GM19238 (cell line): ENCODE measurements at regions not wholly inside any gene's neighbourhood (a gene's known extent, or its start where the extent isn't known, plus 50 kb on each side); places are given as distances from the start of the nearest gene placed in this dataset.
"Not testable (repeated sequence)": the region's sequence is repeated elsewhere in the genome, so short reads cannot be mapped to it uniquely, and the experiment has no call there.

Experiments used
- DNase-seq: peaks from one replicate; pipeline ENCODE4 v3.0.0; 2011; ENCODE audit warnings: low spot score; ENCODE audit not compliant: insufficient read length

DNA sequence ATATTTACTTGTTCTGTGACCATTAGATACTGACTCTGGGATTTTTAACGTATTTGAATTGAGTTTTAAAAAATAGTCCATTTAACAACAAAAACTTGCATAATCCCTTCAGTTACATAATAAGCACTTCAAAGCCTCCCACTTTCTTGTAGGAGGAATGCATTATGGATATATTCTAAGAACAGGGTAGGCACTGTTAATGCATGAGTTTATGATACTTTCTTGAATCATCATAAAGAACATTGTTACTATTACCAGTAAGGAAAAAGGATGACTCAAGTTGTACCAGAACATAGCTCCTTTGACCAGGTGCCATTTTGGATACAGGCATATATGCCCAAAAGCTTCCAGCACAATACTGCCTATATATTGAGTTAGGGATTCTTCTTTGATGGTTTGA is 671.4 kb downstream of the GALC start:
- DNase-seq, result no peak

DNA sequence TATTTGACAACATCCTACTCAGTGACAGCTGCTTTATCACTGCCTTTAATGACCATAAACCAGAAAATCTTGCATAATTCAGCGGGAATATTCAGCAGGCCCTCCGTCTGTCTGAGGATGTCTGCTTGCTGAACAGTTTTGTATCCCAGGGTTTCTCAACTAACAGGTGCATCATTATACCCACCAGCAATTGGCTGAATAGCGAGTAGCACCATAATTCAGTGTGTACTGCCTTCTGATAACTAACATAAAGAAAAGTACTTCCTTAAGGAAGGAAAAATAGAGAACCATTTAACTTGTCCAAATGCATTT is 680.1 kb downstream of the GALC start:
- DNase-seq, result no peak

DNA sequence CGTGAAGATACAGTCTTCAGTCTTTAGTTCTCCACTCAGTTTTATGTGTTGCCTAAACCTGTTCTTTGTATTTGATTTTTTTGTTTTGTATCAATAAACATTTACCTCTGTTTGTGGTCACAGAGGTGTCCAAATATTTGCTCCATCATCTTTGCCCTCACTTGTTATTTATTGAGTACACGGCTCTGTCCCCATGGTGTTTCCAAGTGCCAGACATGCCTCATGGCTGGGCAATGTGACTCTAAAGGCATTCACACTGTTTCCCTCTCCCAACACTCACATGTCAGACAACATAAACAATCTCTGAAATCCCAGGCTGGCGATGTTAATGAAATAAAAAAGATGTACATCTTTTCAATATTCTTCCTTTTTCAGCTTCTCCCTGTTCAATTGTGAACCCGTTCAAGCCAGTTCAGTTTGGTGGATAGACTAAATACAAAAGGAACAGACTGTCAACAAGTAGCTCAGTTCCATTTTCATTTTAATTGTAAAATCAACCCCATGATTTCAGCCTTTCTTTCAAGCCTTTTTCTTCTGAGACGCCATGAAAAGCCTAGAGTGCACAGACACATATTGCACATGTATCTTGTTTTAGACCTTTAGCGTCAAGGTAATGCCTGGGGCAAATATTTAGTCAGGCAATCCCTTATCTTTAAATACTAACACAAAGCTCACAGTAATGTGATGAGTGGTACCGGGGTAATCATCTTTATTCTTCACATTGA is 680.7 kb downstream of the GALC start:
- no peak for DNase-seq

GRCh38 chr14:87309557-87309956 is 683.4 kb downstream of the GALC start:
- DNase-seq, result no peak

DNA sequence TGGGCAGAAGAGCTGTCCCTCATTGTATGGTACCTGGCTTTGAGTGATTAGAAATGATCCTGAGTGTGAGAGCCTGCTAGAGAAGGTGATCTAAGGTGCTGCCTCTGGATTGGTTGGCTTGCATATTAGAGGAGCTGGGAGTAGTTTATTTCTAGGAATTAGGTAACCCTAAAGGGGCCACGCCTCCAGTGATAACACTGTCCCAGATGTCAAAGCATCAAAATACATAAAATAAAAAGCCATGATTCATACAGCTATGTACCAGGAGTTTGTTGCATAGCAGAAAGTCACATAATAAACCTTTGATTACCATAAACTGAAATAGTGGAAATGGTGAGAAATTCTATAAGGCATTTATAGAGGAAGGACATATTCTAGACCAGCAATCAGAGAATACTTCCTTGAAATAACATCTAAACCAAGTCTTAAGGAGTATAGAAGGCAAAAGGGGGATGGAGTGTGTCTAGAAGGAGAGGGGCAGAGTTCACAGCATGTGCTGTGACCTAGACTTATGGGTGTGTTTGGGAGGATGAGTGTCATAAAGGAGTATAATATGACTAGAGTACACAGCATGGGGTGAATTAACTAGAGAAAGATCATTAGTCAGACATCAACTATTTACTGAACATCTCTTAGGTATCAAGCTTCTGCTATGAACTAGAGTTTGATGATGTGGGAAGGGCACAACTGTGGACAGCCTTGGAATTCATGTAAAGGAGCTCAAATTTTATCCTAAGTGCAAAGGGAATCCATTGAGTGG is 686.4 kb downstream of the GALC start:
- no peak for DNase-seq

GRCh38 chr14:87305345-87305744 is 687.6 kb downstream of the GALC start:
- no peak for DNase-seq

- no peak for DNase-seq
These were observed 688.6 kb downstream of the GALC start for GRCh38 chr14:87304404-87304803.

GRCh38 chr14:87286826-87287225 is 706.2 kb downstream of the GALC start:
- DNase-seq, result no peak

DNA sequence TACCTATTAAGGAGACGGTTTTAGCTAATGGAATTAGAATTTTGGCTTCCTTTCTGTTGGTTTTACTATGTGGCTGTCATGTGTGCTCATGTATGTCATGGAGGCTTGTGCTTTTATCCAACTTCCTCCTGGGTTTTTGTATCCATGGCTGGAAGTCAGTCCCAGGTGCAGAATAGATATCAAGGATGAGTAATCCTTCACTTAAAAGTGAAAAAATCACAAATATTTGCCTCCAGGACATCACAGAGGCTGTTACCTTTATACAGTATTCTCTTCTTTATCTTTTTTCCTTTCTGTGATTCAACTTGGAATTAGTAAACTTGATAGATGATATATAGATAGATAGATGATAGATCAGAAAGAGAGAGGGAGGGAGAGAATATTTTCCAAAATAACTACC is 706.8 kb downstream of the GALC start:
- no peak for DNase-seq

GRCh38 chr14:87285506-87285905 is 707.5 kb downstream of the GALC start:
- DNase-seq, result no peak

DNA sequence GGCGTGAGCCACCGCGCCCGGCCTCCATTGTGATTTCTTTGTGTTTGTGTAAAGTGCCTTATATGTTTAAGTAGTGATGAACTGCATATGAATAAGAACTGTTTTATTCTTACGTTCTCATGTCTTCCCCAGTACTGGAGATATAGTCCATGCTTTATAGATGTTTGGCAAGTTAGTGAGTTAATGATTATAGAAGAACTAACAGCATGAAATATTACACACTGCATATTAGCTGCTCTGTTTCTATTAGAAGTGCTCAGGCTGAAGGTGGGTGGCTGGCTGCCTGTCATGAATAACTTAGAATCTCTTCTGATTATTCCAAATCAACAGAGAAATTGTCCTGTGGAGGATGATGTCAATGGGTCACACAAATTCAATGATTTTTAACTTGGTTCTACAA is 709.4 kb downstream of the GALC start:
- no peak for DNase-seq

- DNase-seq, result no peak
These were observed 710.7 kb downstream of the GALC start for GRCh38 chr14:87282266-87282665.

DNA sequence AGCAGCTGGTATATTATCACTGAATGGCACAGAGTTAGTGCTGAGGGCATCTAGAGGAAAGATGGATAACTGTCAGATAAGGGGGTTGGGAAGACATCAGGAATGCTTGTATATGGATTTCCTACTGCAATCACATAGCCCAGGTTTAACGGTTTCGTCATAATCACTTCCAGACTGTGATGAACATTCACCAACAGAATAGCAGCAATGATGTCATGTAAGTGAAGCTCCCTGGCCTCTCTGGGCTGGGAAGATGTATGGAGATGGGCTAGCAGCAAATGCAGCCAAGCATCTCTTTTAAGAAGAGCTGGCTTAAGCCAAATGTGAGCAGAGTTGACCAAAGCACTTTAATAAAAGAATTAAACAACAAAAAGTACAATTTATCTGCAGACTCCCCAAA is 714.6 kb downstream of the GALC start:
- DNase-seq, result no peak

DNA sequence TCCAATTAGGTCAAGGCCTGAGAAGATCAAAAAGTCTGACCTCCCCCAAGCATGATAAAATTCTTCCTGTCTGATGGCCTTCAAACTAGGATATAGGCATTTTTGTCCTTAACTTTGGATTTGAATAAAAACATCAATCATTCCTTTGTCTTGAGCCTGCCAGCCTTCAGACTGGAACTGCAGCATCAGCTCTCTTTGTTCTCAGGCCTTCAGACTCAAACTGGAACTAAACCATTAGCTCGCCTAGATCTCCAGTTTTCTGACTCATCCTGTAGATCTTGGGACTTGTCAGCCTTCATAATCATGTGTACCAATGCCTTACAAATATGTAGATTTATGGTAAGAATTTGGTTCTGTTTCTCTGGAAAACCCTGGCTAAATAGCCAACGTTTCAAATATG is 721.7 kb downstream of the GALC start:
- DNase-seq, result no peak

DNA sequence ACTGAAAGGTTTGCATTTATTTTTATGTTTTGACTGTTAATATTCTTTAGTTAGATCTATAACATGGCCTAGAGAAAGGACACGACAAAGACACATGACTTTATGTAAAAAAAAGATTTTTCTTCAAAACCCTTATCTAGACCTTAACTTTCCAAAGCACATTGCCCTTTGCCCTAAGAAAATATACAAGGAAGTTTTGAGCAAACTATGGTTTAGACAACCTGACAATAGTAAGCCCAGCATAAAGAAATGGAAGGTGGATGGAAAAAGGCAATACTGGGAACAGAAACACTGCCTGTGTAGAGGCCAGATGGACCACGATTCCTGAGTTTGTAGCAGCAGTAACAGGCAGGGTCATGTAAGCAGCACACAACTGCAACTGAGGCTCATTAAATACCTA is 724.0 kb downstream of the GALC start:
- DNase-seq, result no peak

GRCh38 chr14:87264796-87265195 is 728.2 kb downstream of the GALC start:
- no peak for DNase-seq

DNA sequence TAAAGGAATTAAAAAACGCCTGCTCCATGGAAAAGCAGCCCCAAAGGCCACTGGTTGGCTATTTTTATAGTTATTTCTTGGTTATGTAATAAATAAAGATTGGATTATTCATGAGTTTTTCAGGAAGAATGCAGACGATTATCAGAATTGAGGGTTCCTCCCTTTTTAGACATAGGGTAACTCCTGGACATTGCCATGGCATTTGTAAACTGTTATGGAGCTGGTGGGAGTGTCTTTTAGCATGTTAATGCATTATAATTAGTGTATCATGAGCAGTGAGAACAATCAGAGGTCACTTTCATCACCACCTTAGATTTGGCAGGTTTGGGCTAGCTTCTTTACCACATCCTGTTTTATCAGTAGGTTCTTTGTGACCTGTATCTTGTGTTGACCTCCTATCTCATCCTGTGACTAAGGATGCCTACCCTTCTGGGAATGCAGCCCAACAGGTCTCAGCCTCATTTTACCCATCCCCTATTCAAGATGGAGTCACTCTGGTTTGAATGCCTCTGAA is 728.7 kb downstream of the GALC start:
- DNase-seq, result no peak

DNA sequence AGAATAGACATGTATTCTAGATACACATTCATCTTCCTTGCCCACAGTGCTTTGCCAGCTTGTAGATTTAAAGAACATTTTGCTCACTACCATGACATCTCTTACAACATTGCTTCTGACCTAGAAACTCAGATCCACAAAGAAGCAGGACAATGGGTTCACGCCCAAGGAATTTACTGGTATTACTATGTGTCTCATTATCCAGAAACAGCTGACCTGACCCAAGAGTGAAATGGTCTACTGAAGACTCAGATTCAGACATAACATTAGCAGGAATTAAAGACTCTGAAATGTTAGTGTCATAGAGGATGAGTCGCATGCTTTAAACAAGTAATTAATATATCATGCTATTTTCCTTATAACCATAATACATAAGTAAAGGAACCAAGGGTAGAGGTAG is 731.4 kb downstream of the GALC start:
- DNase-seq, result no peak

DNA sequence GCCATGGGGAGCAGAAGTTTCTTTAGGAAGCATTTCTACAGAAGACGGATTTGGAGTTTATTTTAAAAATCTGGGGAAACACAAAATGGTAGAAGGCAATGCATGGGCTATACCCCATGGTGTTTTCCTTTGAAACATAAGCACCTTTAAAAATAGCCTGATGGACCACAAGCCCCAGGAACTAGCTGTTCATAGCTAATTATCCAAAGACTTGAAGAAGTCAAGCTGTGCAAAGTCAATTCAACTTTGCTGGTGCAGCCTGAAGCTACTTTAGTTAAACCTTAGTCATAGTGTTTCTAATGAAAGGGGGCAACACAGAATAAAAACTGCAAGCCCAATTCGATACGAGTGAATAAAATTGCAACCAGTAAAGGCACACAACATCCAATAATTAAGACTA is 732.5 kb downstream of the GALC start:
- DNase-seq, result no peak

- DNase-seq, result no peak
These were observed 735.6 kb downstream of the GALC start for GRCh38 chr14:87257421-87257820.

- no peak for DNase-seq
These were observed 737.9 kb downstream of the GALC start for GRCh38 chr14:87255058-87255457.

GRCh38 chr14:87254331-87254874 is 738.6 kb downstream of the GALC start:
- DNase-seq, result no peak

DNA sequence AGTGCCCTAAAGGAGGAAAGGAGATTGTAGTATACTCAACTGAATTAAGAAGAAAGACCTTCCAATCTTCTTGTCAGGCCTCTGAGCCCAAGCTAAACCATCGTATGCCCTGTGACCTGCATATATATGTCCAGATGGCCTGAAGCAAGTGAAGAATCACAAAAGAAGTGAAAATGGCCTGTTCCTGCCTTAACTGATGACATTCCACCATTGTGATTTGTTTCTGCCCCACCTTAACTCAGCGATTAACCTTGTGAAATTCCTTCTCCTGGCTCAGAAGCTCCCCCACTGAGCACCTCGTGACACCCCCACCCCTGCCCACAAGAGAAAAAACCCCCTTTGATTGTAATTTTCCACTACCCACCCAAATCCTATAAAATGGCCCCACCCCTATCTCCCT is 739.2 kb downstream of the GALC start:
- not testable (repeated sequence) for DNase-seq
